Breast epithelium (tissue), 4 donors: ENCODE measurements at regions not wholly inside any gene's neighbourhood (a gene's known extent, or its start where the extent isn't known, plus 50 kb on each side); places are given as distances from the start of the nearest gene placed in this dataset.

Source experiments
- DNase-seq, 2 donors: peaks; one replicate each; pipeline ENCODE4 v3.0.0-alpha.2; 2019; ENCODE audit warnings: low spot score in 2 of 2
- H3K27ac ChIP-seq, 2 donors: fragments of 200-600 bp; sonication (generic) in 1 of 2; one replicate each; pipeline ENCODE4 v1.5.1; 2016 to 2019; ENCODE audit warnings: mild to moderate bottlenecking in 1 of 2
- H3K27me3 ChIP-seq, 2 donors: fragments of 200-600 bp; sonication (generic) in 1 of 2; one replicate each; pipeline versions ENCODE4 v1.5.1 to v1.6.0; 2017 to 2019; ENCODE audit warnings: control low read depth in 1 of 2, mild to moderate bottlenecking in 1 of 2
- H3K36me3 ChIP-seq: fragments of 200-600 bp; one replicate; pipeline ENCODE4 v1.5.1; 2019
- H3K4me1 ChIP-seq, 2 donors: fragments of 200-600 bp; sonication (generic); one replicate each; pipeline ENCODE4 v1.5.1; 2016 to 2019; ENCODE audit warnings: control low read depth in 1 of 2
- H3K4me3 ChIP-seq, 3 donors: fragments of 200-600 bp; sonication (generic); 1 replicate in 2 of 3; 2 replicates in 1 of 3; pipeline ENCODE4 v1.5.1; 2016 to 2019; ENCODE audit warnings: mild to moderate bottlenecking in 3 of 3, moderate library complexity in 2 of 3
- H3K9me3 ChIP-seq, 2 donors: fragments of 200-600 bp; sonication (generic) in 1 of 2; one replicate each; pipeline ENCODE4 v1.5.1; 2016 to 2019; ENCODE audit warnings: control low read depth in 1 of 2
- CTCF ChIP-seq, 3 donors: fragments of 450-650 bp; IDR thresholded peaks; one replicate each; pipeline ENCODE4 v1.5.1; 2016 to 2017; ENCODE audit warnings: antibody characterized with exemption in 3 of 3, mild to moderate bottlenecking in 3 of 3, moderate library complexity in 3 of 3
- POLR2A ChIP-seq: fragments of 450-650 bp; IDR thresholded peaks from one replicate; pipeline ENCODE4 v1.6.1; 2016; ENCODE audit warnings: antibody characterized with exemption, mild to moderate bottlenecking, moderate library complexity
- POLR2AphosphoS5 ChIP-seq, 3 donors: sonication (generic); formaldehyde crosslinking; IDR thresholded peaks; one replicate each; pipeline ENCODE4 v1.6.1; 2017; ENCODE audit warnings: antibody characterized with exemption in 3 of 3
- intact Hi-C: fragments of 100-400 bp; cut with DNase I; formaldehyde crosslinking; loops from one replicate; pipeline ENCODE4 v1.15.1; 2023; ENCODE audit warnings: low total_unique reads

DNA sequence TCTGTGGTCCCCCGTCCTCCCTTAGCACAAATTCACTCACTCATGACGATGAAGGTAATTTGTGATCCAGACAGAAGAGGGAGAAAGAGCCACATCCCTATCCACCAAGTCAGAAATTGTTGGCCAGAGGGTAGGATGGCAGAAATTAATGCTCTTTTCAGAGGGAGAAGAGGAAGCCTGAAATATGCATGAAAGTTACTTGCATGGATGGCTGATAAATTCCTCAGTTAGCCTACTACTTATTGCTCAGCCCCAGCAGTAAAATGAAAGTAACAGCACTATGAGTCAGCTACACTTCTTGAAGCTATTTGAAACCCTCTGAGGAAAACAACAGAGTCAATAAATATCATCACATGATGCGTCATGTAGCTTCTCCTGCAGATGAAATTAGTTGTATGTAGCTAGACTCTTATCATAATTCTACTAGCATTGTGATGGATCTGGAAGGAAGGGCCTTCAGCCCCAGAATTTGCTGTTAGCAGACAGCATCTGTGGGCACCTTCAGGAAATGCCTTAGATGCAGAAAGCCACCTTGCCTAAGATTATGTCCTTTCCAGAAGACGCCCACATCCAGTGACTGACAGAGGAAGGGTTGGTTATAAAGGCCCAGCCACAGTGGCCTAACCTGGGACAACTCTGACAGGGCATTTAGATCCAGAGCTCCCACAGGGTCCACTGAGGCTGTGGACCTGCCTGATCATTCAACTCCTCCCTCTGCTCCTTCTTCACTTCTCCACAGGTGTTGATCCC, 81.2 kb upstream of the CCDC112 start:
- Histone ChIP-seq H3K9me3 (no peaks in the 10 kb centered on the region), H3K27me3 (no peaks in the 10 kb centered on the region), H3K4me3 (peak overlapping the region in 1 of 3 donors; percentile 2), H3K27ac (peak overlapping the region in 1 of 2 donors; percentile 76), H3K4me1 (no peaks in the 10 kb centered on the region), H3K36me3 (no peaks in the 10 kb centered on the region)
- intact Hi-C loops = no loop called here
- DNase-seq = no peak
- TF ChIP-seq POLR2AphosphoS5 (IDR thresholded peaks at IDR 0.05) = no peak
- TF ChIP-seq CTCF (IDR thresholded peaks at IDR 0.05) = no peak
- no peak for TF ChIP-seq POLR2A

GRCh38 chr5:115375893-115376292, 79.4 kb upstream of the CCDC112 start:
- no peak overlapping the region for H3K4me3 ChIP-seq
- TF ChIP-seq CTCF (IDR thresholded peaks at IDR 0.05) (no peak), POLR2A (no peak), POLR2AphosphoS5 (IDR thresholded peaks at IDR 0.05) (no peak)
- DNase-seq = no peak
- no peaks in the 10 kb centered on the region for H3K9me3 ChIP-seq
- H3K27ac ChIP-seq = no peak overlapping the region
- no peaks in the 10 kb centered on the region for H3K4me1 ChIP-seq
- H3K27me3 ChIP-seq = no peaks in the 10 kb centered on the region
- H3K36me3 ChIP-seq = no peaks in the 10 kb centered on the region
- intact Hi-C loops = no loop called here

- intact Hi-C loops = no loop called here
- H3K27ac ChIP-seq = no peak overlapping the region
These were observed 77.8 kb upstream of the CCDC112 start for GRCh38 chr5:115374057-115374775.

DNA sequence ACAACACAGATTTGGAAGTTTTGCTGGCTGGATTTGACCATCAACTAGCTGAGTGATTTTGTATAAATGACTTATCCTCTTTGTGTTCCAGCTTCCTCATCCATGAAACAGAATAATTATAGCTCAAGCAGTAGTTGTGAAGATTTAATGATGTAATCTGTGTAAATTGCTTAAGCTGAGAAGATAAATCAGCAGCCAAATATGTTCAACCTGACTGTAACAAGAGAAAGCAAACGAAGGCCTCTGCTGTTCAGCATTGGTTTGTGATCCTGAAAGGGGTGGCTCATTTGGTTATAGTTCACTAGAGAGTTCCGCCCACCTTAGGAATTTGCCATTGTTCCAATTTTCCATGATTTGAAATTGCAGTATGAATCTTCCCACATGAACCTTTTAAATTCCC, 75.7 kb upstream of the CCDC112 start:
- H3K36me3 ChIP-seq = no peaks in the 10 kb centered on the region
- intact Hi-C loops = no loop called here
- TF ChIP-seq POLR2AphosphoS5 (IDR thresholded peaks at IDR 0.05) (no peak), CTCF (IDR thresholded peaks at IDR 0.05) (no peak), POLR2A (no peak)
- H3K4me3 ChIP-seq = no peak overlapping the region
- H3K4me1 ChIP-seq = no peaks in the 10 kb centered on the region
- no peaks in the 10 kb centered on the region for H3K9me3 ChIP-seq
- H3K27me3 ChIP-seq = no peaks in the 10 kb centered on the region
- DNase-seq = no peak
- H3K27ac ChIP-seq = no peak overlapping the region

More at GRCh38 chr5:115374057-115374775, 77.8 kb upstream of the CCDC112 start:
- DNase-seq = no peak
- no peak for TF ChIP-seq CTCF (IDR thresholded peaks at IDR 0.05)
- no peak for TF ChIP-seq POLR2AphosphoS5 (IDR thresholded peaks at IDR 0.05)
- no peak for TF ChIP-seq POLR2A
- H3K36me3 ChIP-seq = no peaks in the 10 kb centered on the region
- H3K4me3 ChIP-seq = no peak overlapping the region
- no peaks in the 10 kb centered on the region for H3K4me1 ChIP-seq
- H3K9me3 ChIP-seq = no peaks in the 10 kb centered on the region
- H3K27me3 ChIP-seq = no peaks in the 10 kb centered on the region
